Epithelial cell of esophagus (primary cell): ENCODE measurements at regions not wholly inside any gene's neighbourhood (a gene's known extent, or its start where the extent isn't known, plus 50 kb on each side); places are given as distances from the start of the nearest gene placed in this dataset.
"Not testable (repeated sequence)": the region's sequence is repeated elsewhere in the genome, so short reads cannot be mapped to it uniquely, and the experiment has no call there.

ENCODE experiments used
- DNase-seq: peaks from one replicate; pipeline ENCODE4 v3.0.0; 2010; ENCODE audit warnings: low read depth
- H3K4me3 ChIP-seq: 2 replicates; pipeline ENCODE4 v1.5.1; 2011; ENCODE audit warnings: mild to moderate bottlenecking, low read length, control low read depth
- CTCF ChIP-seq: IDR thresholded peaks from 2 replicates; pipeline ENCODE4 v1.5.1; 2011; ENCODE audit warnings: low read depth, mild to moderate bottlenecking, low read length, control low read depth, inconsistent platforms; ENCODE audit not compliant: insufficient read depth; ENCODE audit errors: missing control alignments

- no peak for TF ChIP-seq CTCF
Measured at GRCh38 chr2:59171019-59171418, 929.9 kb upstream of the FANCL start.

GRCh38 chr2:59168766-59169165 lies 927.6 kb upstream of the FANCL start:
- no peak for DNase-seq
- H3K4me3 ChIP-seq, result no peak overlapping the region
- no peak for TF ChIP-seq CTCF

More at GRCh38 chr2:59171019-59171418, 929.9 kb upstream of the FANCL start:
- DNase-seq, result no peak
- no peak overlapping the region for H3K4me3 ChIP-seq

GRCh38 chr2:59167514-59167913 lies 926.4 kb upstream of the FANCL start:
- H3K4me3 ChIP-seq, result no peak overlapping the region
- TF ChIP-seq CTCF, result no peak
- no peak for DNase-seq

- DNase-seq, result not testable (repeated sequence)
Measured at GRCh38 chr2:59157908-59158307, 916.8 kb upstream of the FANCL start.

GRCh38 chr2:59151805-59152204 lies 910.7 kb upstream of the FANCL start:
- no peak overlapping the region for H3K4me3 ChIP-seq
- no peak for TF ChIP-seq CTCF
- DNase-seq, result no peak

More at GRCh38 chr2:59157908-59158307, 916.8 kb upstream of the FANCL start:
- H3K4me3 ChIP-seq, result not testable (repeated sequence)

GRCh38 chr2:59150217-59150849 lies 909.2 kb upstream of the FANCL start:
- DNase-seq, result peak; percentile 52
- TF ChIP-seq CTCF, result no peak
- H3K4me3 ChIP-seq, result no peak overlapping the region

GRCh38 chr2:59149271-59149670 lies 908.1 kb upstream of the FANCL start:
- no peak for DNase-seq
- TF ChIP-seq CTCF, result no peak

More at GRCh38 chr2:59149271-59149670, 908.1 kb upstream of the FANCL start:
- H3K4me3 ChIP-seq, result no peak overlapping the region
